Non-pigmented ciliary epithelial cell (primary cell): ENCODE measurements at regions not wholly inside any gene's neighbourhood (a gene's known extent, or its start where the extent isn't known, plus 50 kb on each side); places are given as distances from the start of the nearest gene placed in this dataset.

ENCODE experiments used
- DNase-seq: peaks from one replicate; pipeline ENCODE4 v3.0.0-alpha.2; 2010; ENCODE audit warnings: low read depth

DNA sequence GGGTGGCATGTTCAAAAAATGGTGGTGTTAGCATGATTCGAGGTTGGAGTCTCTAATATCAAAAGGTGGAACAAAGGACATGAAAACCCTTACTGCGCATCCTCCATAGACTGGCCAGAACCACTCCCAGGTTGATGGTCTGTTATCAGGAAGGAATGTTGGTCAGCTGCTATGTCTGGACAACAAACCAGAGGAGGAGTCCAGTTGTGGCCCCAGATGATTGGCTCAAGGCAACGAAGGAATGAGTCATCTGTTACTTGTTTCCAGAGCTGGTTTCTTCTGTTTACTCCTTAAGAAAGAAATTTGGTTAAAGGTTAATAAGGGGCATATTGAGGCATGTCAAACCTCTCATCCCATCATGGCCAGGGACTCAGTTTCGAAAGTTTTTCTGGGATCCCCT, 56.8 kb upstream of the GRIA4 start:
- DNase-seq: no peak

DNA sequence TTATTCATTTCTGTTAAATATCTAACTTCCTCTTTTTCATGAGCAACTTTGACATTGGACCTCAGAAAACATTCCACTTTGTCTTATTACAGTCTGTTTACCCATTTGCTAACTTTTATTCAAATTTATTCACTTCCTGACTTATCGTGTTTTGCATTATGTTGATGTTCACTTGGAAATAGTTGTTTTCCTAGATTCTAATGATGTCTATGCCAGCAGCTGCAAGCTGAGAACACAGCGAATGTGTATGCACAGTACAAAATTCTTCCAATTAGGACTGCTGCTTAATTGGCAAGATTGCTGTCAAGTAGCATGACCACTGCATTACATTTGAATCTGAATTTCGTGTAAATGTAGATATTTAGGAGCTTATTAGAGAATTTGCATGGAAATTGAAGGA, 61.5 kb upstream of the GRIA4 start:
- DNase-seq: no peak

DNA sequence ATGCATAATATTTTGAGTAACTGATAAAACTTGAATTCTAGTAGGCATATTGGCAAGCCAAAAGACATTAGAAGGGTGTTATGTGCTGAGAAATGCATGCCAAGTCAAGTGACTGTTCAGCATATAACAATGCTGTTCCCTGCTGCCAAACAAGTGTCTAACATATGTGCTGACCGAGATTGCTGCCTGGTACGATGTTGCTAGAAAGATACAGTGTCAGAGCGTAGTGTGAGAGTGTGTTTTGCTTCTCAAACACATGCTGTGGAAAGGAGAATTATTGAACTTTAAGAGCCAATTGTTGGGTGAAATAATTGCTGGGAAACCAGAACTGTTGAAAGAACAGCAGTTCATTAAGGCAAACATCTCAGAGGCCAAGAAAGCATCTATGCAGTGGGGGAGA, 71.3 kb upstream of the GRIA4 start:
- DNase-seq: no peak

DNA sequence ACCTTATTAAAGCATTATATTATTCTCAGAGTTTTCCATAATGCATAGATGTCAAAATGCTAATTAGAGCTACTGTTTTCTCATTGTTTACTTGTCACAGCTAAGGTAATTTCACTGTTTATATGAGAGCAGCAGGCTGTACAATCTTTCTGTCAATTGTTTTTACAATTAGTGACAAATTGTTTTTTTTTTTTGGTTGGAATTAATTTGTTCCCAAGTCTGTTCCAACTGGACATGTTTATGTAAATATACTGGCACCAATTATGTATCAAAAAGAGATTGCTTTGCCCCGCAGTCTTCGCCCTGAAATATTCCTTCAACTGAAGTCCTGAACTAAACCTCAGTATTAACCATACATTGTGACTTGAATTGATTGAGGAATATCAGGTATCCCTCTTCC, 72.3 kb upstream of the GRIA4 start:
- no peak for DNase-seq

DNA sequence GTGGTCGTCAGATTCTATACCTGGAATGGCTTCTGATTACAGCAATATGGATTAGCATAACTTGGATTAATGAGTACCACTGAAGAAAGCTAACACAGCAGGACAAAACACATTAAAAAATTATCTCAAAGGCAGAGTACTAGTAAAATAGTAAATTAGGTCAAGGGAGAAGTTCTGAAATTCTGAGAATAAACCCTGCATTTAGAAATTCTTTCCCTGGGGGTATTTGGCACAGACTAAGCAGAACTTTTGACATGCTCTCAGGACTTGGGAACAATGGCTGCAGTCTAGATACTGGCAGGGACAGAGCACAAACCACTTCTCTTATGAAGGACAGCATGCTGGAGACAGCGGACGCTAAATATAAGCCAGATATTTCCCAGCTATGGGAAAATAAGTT, 85.6 kb upstream of the GRIA4 start:
- no peak for DNase-seq

DNA sequence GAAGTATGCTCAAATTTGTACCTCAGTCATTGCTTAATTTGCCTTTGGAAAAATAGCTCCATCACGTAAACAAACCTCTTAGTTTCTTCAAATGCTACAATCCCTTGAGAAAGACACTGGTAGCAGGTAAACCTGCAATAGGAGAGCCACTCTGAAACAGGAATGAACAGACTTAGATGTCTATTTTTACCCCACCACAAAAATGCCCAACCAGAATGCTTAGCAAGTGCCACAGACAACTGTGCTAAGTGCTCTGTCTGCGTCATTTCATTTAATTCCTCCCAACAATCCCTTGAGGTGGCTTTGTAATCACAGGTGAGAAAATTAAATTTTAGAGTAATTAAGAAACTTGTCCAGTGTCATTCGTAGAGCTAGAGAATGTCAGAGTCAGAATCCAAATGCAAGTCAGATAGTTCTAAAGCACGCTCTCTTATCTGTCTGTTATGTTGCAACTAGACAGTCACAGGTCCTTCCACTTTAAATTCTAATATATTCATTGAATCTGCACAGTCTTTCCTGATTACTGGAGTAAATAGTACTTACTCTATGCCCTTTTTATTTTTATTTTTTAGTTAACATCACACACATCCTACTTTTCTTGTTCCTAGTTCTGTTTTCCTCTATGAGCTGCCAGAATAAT, 89.0 kb upstream of the GRIA4 start:
- no peak for DNase-seq

DNA sequence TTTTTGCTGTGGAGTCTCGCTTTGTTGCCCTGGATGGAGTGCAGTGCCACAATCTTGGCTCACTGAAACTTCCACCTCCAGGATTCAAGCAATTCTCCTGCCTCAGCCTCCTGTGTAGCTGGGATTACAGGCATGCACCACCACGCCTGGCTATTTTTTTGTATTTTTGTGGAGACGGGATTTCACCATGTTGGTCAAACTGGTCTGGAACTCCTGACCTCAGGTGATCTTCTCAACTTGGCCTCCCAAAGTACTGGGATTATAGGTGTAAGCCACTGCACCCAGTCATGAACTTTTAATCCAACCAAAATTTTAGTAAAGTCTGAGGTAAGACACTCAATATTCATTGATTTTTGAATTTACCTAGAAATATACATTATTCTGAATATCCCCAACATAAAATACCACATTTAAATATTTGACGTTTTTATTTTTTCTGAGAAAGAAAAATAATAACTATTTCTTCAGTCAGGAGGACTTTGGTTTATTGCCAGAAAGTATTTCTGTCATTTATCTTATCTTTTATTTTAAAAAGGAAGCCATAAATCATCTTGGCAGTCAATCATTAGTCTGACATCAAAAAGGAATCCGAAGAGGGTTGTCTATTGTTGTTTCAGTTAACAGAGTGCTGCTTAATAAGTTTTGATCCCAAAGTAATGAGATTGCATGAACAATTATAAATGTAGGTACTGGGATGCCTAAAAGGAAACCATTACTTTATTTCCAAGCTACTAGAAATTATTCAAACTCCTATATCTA, 102.2 kb upstream of the GRIA4 start:
- DNase-seq: no peak

DNA sequence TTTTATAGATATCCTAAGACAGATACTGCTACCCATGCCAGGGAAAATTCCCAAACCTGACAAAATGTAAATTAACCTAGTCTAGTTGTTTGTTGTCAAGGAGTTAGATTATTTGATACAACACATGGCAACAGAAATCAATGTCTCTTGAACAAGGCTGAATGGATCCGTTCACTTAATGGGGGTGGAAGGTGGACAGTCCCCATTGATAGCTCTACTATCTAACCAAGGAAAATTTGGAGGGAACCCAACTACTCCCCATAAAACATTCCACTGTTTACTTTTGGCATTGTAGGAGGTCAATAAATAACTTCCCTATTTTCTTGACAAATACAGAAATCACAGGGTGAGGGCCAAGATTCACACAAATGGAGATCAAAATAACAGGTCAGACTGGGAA, 117.9 kb upstream of the GRIA4 start:
- no peak for DNase-seq

DNA sequence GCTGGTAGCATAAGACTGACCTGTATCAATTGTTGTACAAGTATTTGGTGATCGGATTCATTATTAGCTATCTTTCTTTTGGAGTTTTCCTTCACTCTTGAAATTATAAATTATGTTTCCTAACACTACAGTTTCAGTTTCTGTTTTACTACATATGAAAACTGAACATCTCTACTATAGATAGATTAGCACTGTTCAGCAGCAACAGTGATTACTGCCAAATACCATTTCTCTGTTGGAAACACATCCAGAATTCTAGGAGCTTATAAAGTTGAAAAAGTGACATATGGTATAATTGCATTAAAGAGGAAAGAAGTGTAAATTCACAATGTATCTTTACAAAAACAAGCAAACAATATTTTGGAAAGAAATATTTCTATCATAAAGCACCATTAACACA, 118.5 kb upstream of the GRIA4 start:
- no peak for DNase-seq

DNA sequence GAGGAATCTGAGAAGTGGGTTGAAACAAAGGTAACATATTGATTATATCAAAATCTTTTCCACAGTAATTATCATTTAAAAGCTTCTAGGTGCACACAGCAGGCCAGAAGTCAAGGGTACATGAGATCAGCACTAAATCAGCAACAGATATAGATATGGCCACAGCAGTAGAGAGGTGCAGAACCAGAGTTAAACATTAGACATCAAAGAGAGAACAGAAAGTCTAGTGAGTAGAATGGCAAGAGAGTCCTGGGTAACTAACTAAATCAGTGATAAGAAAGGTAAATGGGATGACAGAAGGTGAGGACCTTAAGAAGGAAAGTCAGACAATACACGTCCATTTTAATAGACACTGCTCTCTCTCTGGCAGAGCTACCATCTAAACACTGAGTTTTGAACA, 119.5 kb upstream of the GRIA4 start:
- no peak for DNase-seq

DNA sequence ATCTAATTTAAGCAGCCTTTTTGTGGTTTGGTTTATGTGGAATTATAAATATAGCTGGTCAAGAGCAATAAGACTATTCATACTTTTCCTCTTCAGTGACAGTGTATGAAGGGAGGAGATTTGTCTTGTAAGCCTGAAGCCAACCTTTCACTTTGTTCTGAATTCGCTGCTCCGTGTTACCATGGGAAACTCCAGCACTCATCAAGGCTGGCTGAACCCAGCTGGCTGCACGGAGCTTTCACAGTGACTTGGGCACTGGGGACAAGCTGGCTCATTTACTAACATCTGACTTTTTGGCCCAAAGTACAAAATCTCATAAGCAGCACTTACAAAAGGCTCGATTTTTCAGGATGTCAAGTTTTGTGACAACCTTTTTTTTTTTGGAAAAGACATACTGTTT, 120.4 kb upstream of the GRIA4 start:
- DNase-seq: no peak

DNA sequence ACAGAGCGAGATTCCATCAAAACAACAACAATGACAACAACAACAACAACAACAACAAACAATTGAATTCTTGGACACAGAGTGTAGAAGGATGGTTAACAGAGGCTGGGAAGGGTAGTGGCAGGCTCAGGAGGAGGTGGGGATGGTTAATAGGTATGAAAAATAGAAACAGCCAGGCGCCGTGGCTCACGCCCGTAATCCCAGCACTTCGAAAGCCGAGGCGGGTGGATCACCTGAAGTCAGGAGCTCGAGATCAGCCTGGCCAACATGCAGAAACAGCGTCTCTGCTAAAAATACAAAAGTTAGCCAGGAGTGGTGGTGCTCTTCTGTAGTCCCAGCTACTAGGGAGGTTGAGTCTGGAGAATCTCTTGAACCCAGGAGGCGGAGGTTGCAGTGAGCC, 122.9 kb upstream of the GRIA4 start:
- DNase-seq: no peak

DNA sequence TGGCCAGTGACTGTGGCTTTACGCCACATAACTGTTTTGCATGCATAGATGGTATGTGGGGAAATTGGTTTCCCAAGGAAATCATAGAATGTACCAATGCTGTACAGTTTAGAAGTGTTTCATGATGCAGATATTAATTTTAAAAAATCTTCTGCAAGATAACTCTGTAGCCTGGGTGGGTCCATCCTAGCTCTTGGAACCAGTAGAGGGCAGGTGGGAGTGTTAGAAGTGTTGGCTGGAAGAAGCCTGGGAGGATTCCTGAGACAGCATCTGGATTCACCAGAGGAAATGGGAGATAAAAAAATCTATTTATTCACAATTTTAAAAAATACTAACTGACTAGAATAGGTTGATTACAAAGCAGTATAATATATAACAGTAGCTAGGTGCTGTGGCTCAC, 139.9 kb upstream of the GRIA4 start:
- no peak for DNase-seq

DNA sequence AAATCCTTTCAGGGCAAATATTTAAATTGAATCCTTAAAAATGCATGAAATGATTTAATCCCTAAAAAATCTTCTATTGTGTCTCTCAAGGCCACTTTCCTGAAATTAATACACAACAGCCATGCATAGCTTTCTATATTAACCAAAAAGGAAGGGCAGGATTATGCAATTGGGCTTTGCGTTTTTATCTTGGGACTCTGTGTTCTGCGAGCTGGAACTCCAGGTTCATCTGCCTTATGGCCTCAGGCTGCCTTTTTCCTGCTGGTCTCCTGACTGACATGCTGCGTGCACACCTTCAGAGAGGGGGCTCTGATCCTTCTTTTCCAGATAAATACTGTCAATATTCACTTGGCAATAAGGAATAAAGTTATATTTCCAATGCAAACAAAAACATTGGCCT, 141.7 kb upstream of the GRIA4 start:
- DNase-seq: no peak

DNA sequence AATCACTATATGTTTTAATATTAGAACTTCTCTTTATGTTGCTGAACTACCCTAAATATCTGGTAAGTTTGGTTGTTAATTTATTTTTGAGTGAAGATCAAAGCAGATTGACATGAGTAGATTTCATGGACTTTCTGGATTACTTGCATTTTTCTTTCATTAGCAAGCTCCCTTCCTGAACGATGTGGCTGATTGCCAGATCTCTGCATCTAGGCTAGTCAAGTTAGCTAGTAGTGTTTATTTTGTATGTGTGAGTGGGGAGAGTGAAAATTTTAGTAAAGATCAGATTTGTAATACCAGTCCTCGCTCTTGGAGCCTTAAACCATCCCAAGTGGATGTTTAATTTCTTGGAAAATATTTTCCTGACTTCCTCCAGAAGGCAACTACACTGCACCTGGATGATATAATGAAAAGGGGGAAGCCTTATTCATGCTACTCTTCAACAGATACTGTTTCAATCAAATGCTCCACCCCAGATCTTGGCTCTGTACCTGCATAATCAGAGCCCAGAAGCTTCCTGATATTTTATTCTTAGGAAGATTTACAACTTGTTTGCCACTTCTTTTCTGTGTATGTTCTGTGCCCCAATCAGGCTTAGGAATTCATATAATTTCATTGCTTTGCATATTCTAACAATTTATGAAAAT, 143.2 kb upstream of the GRIA4 start:
- peak; percentile 77 for DNase-seq

DNA sequence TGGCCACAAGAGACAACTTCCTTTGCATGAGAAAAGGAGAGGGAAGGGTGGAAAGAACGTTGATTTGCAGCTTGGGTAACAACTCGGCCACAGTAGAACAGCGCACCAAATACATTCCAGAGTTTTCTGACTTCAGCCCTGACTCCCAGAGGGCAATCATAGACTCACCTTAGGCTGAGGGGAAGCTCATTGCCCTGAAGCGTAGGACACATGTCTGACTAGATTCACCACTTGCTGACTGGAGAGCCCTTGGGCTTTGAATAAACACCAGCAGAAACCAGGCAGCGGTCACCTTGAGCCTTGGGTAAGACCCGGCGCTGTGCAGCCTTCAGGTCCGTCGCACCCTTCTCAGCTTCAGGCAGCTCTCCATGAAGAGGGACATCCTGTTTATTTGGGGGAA, 151.8 kb upstream of the GRIA4 start:
- no peak for DNase-seq

DNA sequence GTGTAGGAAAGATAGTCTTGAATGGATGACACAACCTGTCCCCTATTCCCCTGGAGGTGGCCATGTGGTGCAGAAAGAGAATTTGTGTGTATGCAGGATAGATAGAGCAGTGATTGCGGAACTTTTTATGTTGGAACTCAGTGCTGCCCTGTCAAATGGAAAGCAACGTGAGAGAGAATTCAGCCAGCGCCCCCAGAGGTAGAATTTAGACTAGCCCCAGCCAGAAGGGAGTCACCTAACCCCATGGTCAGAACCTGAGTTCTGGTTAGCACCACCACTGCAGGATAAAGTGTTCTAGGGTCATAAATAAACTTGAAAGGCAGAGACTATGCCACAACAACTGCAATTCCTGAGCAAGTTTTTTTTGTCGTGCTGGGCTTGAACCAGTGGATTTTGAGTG, 152.9 kb upstream of the GRIA4 start:
- no peak for DNase-seq

DNA sequence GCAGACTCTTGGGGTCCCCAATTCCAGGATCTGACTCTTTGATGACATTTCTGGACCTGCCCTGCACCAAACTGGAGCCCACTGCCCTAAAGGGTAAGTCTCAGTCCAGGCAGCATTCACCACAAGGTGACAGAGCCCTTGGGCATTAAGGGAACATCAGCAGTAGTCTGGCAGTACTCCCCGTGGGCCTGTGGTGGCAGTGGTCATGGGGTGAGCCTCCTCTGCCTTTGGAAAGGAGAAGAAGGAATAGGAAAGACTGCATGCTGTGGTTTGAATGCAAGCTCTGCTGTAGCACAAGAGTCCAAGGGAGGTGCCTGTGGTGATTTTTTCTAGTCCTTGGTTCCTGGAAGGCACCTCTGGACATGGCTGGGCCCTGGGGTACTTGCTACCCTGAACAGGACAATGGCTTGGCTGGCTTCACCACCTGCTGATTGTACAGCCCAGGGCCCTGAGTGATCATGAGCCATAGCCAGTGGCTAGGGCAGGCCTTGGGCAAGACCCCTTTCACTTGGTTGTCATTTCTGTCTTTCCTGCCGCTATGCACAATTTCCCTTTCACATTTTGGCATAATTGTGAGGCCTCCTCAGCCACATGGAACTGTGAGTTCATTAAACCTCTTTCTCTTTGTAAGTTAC, 160.7 kb upstream of the GRIA4 start:
- DNase-seq: no peak

DNA sequence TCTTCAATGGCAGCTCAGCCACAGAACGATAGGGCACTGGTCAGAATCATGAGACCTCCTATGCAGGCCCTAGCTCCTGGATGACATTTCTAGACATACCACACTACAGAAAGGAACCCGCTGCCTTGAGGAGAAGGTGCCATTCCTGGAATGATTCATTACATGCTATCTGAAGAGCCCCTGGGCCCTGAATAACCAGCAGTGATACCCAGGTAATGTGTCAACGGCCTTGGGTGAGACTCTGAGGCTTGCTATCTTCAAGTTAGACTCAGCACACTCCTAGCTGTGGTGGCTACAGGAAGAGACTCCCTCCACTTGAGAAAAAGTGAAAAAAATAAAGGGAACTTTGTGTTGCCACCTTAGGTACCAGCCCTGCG, 161.2 kb upstream of the GRIA4 start:
- DNase-seq: no peak

DNA sequence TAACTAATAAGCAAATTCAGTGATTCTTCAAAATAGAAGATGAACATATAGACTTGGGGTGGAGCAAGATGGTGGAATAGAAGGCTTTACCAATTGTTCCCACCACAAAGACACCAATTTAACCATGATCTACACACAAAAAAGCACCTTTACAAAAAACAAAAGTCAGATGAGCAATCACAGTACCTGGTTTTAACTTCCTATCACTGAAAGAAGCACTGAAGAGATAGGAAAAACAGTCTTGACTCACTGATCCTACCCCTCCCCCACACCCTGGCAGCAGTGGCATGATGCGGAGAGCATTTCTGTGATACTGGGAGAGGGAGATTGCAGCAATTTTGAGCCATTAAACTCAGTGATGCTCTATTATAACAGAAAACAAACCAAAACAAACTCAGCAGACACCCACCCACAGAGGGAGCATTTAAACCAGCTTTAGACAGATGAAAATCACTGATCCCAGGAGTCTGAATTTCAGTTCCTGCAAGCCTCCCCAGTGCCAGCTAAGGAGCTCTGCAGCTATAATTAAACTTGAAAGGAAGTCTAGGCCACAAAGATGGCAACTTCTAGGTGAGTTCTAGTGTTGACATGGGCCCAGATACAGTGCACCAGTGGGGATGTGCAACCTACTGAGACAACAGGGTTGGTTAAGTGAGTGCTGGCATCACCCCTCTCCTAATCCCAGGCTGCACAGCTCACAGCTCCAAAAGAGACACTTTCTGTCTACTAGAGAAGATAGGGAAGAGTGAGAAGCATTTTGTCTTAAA, 161.8 kb upstream of the GRIA4 start:
- DNase-seq: no peak

DNA sequence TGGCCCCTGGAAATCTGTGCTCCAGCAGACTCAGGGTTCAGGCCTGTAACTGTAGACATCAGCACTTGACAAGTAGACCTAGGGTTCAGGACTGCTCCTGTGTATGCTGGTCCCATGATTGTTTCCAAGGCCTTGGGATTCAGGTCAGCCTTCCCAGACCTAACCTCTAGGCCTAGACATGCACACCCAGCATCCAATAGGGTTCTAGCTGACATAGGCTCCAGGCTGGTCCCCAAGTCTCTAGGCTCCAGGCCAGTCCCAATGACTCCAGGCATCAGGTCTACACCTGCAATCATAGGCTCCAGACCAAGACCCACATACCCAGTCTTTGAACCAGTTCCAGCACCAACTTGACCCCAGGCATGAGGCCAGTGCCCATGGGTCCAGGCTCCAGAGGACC, 166.2 kb upstream of the GRIA4 start:
- DNase-seq: no peak

DNA sequence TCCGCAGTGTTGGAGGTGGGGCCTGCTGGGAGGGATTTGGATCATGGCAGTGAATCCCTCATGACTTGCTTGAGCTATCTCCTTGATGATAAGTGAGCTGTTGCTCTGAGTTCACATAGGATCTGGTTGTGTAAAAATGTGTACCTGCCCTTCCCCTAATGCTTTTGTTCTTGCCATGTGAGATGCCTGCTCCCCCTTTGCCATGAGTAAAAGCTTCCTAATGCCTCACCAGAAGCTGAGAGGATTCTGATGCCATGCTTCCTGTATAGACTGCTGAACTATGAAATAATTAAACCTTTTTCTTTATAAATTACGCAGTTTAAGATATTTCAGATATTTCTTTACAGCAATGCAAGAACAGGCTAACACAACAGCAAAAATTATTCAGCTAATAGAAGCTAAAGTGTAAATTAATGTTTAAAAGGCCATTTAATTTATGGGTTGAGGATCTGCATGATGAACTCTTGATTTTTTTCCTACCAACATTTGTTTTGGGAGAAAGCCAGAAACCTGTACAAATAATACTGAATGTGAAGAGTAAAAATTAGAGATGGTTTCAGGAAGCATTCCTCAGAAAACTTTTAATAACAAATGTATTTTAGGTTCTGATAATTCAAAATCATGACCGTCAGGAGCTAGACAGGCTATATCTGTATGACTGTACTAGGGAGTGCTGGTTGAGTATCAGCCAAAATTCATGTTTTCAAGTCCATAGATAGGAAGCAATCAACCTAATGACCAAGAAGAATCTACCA, 177.5 kb upstream of the GRIA4 start:
- no peak for DNase-seq
